ENCODE measurements at regions not wholly inside any gene's neighbourhood (a gene's known extent, or its start where the extent isn't known, plus 50 kb on each side); places are given as distances from the start of the nearest gene placed in this dataset.

GRCh38 chr4:65924843-65925242 lies 254.6 kb upstream of the EPHA5 start:
- TF ChIP-seq CTCF (conservative IDR thresholded peaks at IDR 0.05; ENCODE audit: low read length) (no peak), EZH2phosphoT487 (IDR thresholded peaks at IDR 0.05; ENCODE audit: borderline replicate concordance) (no peak)
